Lung (tissue), 11 donors: ENCODE measurements at regions not wholly inside any gene's neighbourhood (a gene's known extent, or its start where the extent isn't known, plus 50 kb on each side); places are given as distances from the start of the nearest gene placed in this dataset.

Experiments used
- ATAC-seq: fragments of 200-7000 bp; cut with Tn5 transposase; one replicate; pipeline ENCODE4 v1.9.1; 2020; ENCODE audit warnings: moderate number of reproducible peaks; ENCODE audit not compliant: insufficient read depth, low FRiP score
- DNase-seq, 3 donors: peaks; one replicate each; pipeline ENCODE4 v3.0.0-alpha.2; 2013 to 2017
- H3K27ac ChIP-seq, 2 donors: one replicate each; pipeline ENCODE4 v1.5.1; 2013; ENCODE audit warnings: mild to moderate bottlenecking in 2 of 2, moderate library complexity in 2 of 2, control low read depth in 1 of 2, inconsistent platforms in 1 of 2, low read depth in 1 of 2, low read length in 1 of 2
- H3K27me3 ChIP-seq, 3 donors: one replicate each; pipeline ENCODE4 v1.5.1; 2013; ENCODE audit warnings: low read length in 2 of 3; ENCODE audit not compliant: control insufficient read depth in 3 of 3, insufficient read depth in 3 of 3
- H3K36me3 ChIP-seq, 4 donors: one replicate each; pipeline ENCODE4 v1.5.1; 2013; ENCODE audit warnings: low read length in 4 of 4, mild to moderate bottlenecking in 1 of 4, moderate library complexity in 1 of 4; ENCODE audit not compliant: control insufficient read depth in 4 of 4, insufficient read depth in 4 of 4
- H3K4me1 ChIP-seq, 5 donors: one replicate each; pipeline ENCODE4 v1.5.1; 2013; ENCODE audit warnings: low read length in 5 of 5, mild to moderate bottlenecking in 2 of 5, moderate library complexity in 1 of 5; ENCODE audit not compliant: control insufficient read depth in 5 of 5, insufficient read depth in 5 of 5
- H3K4me3 ChIP-seq: one replicate; pipeline ENCODE4 v1.5.1; 2013; ENCODE audit warnings: mild to moderate bottlenecking, control low read depth, moderate library complexity
- H3K9ac ChIP-seq, 2 donors: one replicate each; pipeline ENCODE4 v1.5.1; 2013; ENCODE audit warnings: low read length in 2 of 2, control low read depth in 1 of 2; ENCODE audit not compliant: insufficient read depth in 1 of 2
- H3K9me3 ChIP-seq, 4 donors: one replicate each; pipeline ENCODE4 v1.5.1; 2013; ENCODE audit warnings: low read length in 3 of 4, mild to moderate bottlenecking in 1 of 4, moderate library complexity in 1 of 4; ENCODE audit not compliant: control insufficient read depth in 4 of 4, insufficient read depth in 3 of 4
- CTCF ChIP-seq: IDR thresholded peaks from 2 replicates; pipeline ENCODE4 v1.5.1; 2012; ENCODE audit warnings: mild to moderate bottlenecking; ENCODE audit errors: control extremely low read depth, extremely low read depth
- WGBS, 2 donors: extraction: QIAGEN DNeasy Blood & Tissue Kit; methylation state at CpG; one replicate each; pipeline ENCODE4 v1.1.7; 2013; 5-methylcytosine and 5-hydroxymethylcytosine counted together
- donor health status: control.
- donor health status: control.
- donor health status: Bipolar disorder and iron deficiency.
- donor health status: healthy.
- donor health status: DM: yes; HTN: yes; CAD: no.

- Histone ChIP-seq H3K9ac (no peak overlapping the region), H3K4me1 (peaks cover 0 to 22% (median 2%) of the 10 kb centered on the region in 5 donors), H3K9me3 (peaks cover 0 to 4% (median 0%) of the 10 kb centered on the region in 4 donors), H3K27me3 (no peaks in the 10 kb centered on the region), H3K36me3 (no peaks in the 10 kb centered on the region), H3K4me3 (no peak overlapping the region), H3K27ac (no peak overlapping the region)
- DNase-seq (peak; percentile 42 to 90 (median 79)), ATAC-seq (no peak)
- 52 to 62% methylated on average over 8 of the region's 8 CpGs for WGBS, 2 donors
- TF ChIP-seq CTCF = no peak
These were observed 297.7 kb downstream of the MSX2 start for GRCh38 chr5:175021841-175022625.

- no peak overlapping the region for H3K27ac ChIP-seq
- peak in 2 of 3 donors; percentile 41 to 58 for DNase-seq
- H3K4me1 ChIP-seq = peaks cover 0 to 22% (median 2%) of the 10 kb centered on the region in 5 donors
- H3K36me3 ChIP-seq = no peaks in the 10 kb centered on the region
- 69 to 79% methylated on average over 2 of the region's 2 CpGs for WGBS, 2 donors
- no peak overlapping the region for H3K4me3 ChIP-seq
- no peak overlapping the region for H3K9ac ChIP-seq
- H3K9me3 ChIP-seq = peaks cover 0 to 4% (median 0%) of the 10 kb centered on the region in 4 donors
- H3K27me3 ChIP-seq = no peaks in the 10 kb centered on the region
- ATAC-seq = no peak
- TF ChIP-seq CTCF = no peak
These were observed 296.9 kb downstream of the MSX2 start for GRCh38 chr5:175021321-175021720.

GRCh38 chr5:175015028-175015685 lies 290.8 kb downstream of the MSX2 start:
- Histone ChIP-seq H3K27ac (no peak overlapping the region), H3K4me3 (no peak overlapping the region), H3K27me3 (no peaks in the 10 kb centered on the region), H3K4me1 (peaks cover 0 to 4% (median 0%) of the 10 kb centered on the region in 5 donors), H3K36me3 (no peaks in the 10 kb centered on the region), H3K9me3 (peaks cover 0 to 3% (median 0%) of the 10 kb centered on the region in 4 donors), H3K9ac (no peak overlapping the region)
- ATAC-seq = no peak
- TF ChIP-seq CTCF = no peak
- DNase-seq = peak in 2 of 3 donors; percentile 49 to 79
- whole genome bisulfite sequencing, 2 donors = 57 to 66% methylated on average over 5 of the region's 5 CpGs
